ENCODE measurements at regions not wholly inside any gene's neighbourhood (a gene's known extent, or its start where the extent isn't known, plus 50 kb on each side); places are given as distances from the start of the nearest gene placed in this dataset.
A peak's percentile ranks its signal among the peaks of the same experiment; 100 is the strongest.

DNA sequence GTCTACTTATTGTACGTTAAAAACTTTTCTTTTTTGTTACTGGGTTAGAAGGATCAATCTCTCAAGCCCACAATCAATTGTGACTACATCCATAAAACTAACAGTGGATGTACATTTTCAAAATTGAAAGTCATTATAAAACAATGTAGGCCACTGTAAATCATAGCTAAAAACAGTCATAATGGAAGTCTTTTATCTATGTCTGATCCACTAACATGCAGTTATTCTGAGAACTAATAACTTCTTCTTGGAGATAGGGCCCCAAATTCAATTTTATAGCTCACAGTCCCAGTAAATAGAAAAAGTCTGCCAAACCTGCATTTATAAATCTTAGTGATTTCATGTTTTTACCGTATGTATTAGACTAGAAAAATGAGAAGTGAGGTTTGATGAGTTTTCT is 187.3 kb upstream of the MMS22L start:
- Histone ChIP-seq H3K9me3 (ENCODE audit: insufficient read depth, low read depth, low read length) (no peaks in the 10 kb centered on the region), H3K4me2 (ENCODE audit: low read depth, low read length, poor library complexity, severe bottlenecking) (no peak overlapping the region), H3K9ac (ENCODE audit: low read depth, low read length, poor library complexity, severe bottlenecking) (no peak overlapping the region), H3F3A (ENCODE audit: low read depth) (no peaks in the 10 kb centered on the region), H3K4me1 (ENCODE audit: insufficient read depth, low read length, poor library complexity, severe bottlenecking) (no peaks in the 10 kb centered on the region), H2AFZ (ENCODE audit: low read length) (no peak overlapping the region), H4K20me1 (ENCODE audit: insufficient read depth, low read length, poor library complexity, severe bottlenecking) (no peaks in the 10 kb centered on the region), H3K4me3 (ENCODE audit: low read length, poor library complexity, severe bottlenecking) (no peak overlapping the region), H3K79me2 (ENCODE audit: insufficient read depth, low read length) (no peaks in the 10 kb centered on the region), H3K36me3 (ENCODE audit: insufficient read depth, low read length) (no peaks in the 10 kb centered on the region), H3K9me2 (replicated peaks; ENCODE audit: low read depth, low read length) (no peaks in the 10 kb centered on the region), H3K27me3 (ENCODE audit: insufficient read depth, low read length, poor library complexity, severe bottlenecking) (no peaks in the 10 kb centered on the region)
- no peak for TF ChIP-seq EZH2phosphoT487 (IDR thresholded peaks at IDR 0.05; ENCODE audit: borderline replicate concordance)

DNA sequence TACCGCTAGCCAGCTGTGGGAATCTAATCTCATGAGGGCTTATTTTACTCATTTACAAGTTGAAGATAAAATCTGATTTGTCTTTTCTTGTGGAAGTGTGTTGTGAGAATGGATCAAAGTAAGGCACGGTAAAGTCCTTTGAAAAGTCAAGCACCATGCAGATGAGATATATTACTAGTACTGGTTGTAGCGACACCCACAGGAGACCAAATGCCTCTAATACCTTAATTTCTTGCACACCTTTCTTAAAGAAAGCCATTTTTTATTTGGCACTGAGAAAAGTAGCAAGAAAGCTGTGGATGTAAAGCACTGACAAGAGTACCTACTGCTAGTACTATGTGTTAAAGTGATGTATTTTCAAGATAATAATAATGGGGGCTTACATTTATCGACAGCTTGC is 191.0 kb upstream of the MMS22L start:
- Histone ChIP-seq H3K4me2 (ENCODE audit: low read depth, low read length, poor library complexity, severe bottlenecking) (no peak overlapping the region), H3K27me3 (ENCODE audit: insufficient read depth, low read length, poor library complexity, severe bottlenecking) (no peaks in the 10 kb centered on the region), H4K20me1 (ENCODE audit: insufficient read depth, low read length, poor library complexity, severe bottlenecking) (no peaks in the 10 kb centered on the region), H3F3A (ENCODE audit: low read depth) (no peaks in the 10 kb centered on the region), H3K4me3 (ENCODE audit: low read length, poor library complexity, severe bottlenecking) (no peak overlapping the region), H3K9me3 (ENCODE audit: insufficient read depth, low read depth, low read length) (no peaks in the 10 kb centered on the region), H3K4me1 (ENCODE audit: insufficient read depth, low read length, poor library complexity, severe bottlenecking) (no peaks in the 10 kb centered on the region), H3K9ac (ENCODE audit: low read depth, low read length, poor library complexity, severe bottlenecking) (no peak overlapping the region), H3K36me3 (ENCODE audit: insufficient read depth, low read length) (no peaks in the 10 kb centered on the region), H2AFZ (ENCODE audit: low read length) (no peak overlapping the region), H3K9me2 (replicated peaks; ENCODE audit: low read depth, low read length) (no peaks in the 10 kb centered on the region), H3K79me2 (ENCODE audit: insufficient read depth, low read length) (no peaks in the 10 kb centered on the region)
- TF ChIP-seq EZH2phosphoT487 (IDR thresholded peaks at IDR 0.05; ENCODE audit: borderline replicate concordance), result no peak
- TF ChIP-seq CTCF (conservative IDR thresholded peaks at IDR 0.05; ENCODE audit: low read length), result no peak

DNA sequence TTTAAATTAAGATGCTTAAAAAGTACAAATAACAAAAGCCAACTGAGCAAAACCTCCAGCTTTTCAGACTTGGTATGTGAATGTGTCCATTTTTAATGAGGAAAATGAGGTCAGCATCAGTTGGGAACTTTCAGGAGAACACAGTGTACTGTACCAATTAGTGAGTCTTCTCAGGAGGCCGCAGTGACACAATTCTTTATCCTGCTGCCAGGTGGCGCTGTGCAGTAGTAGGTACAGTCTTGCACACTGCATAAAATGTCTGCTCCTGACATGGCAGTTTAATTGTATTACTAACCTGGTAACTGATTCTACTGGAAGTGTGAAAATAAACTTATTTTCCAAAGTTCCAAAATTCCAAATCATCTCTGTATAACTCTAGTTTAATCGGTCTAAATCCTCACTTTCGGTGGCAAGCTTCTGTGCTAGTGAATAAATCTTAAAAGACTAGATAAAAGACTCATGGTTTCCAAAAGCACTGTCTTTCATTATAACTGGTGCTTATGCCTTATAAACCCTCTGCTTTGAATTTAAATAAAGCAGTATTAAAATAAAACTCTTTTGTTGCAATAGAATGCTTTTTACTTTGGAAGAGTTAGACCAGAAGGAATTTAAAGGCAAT is 214.8 kb upstream of the MMS22L start:
- Histone ChIP-seq H2AFZ (ENCODE audit: low read length) (peak overlapping the region; percentile 78), H3K4me2 (ENCODE audit: low read depth, low read length, poor library complexity, severe bottlenecking) (no peak overlapping the region)
- TF ChIP-seq EZH2phosphoT487 (IDR thresholded peaks at IDR 0.05; ENCODE audit: borderline replicate concordance) (no peak), CTCF (conservative IDR thresholded peaks at IDR 0.05; ENCODE audit: low read length) (peak; percentile 94)

DNA sequence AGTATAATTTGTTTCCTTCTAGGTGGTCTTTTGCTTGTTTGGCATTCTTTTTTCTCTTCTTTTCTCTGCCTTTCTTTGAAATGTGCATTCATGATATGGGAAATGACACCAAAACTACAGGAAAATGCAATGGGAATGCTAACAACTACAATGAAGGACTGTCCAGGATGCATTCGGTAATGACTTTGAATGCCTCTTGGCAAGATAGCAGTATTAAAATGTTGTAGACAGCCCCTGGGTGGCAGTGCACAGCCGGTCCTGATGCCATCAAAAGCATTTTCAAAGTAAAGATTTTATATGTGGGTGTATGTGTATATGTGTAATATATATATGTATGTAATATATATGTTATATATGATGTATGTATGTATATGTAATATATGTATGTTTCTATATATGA is 218.8 kb upstream of the MMS22L start:
- no peaks in the 10 kb centered on the region for H3K9me2 ChIP-seq (replicated peaks; ENCODE audit: low read depth, low read length)
- no peaks in the 10 kb centered on the region for H3K9me3 ChIP-seq (ENCODE audit: insufficient read depth, low read depth, low read length)
- no peak overlapping the region for H3K9ac ChIP-seq (ENCODE audit: low read depth, low read length, poor library complexity, severe bottlenecking)
- H3K79me2 ChIP-seq (ENCODE audit: insufficient read depth, low read length), result no peaks in the 10 kb centered on the region
- no peaks in the 10 kb centered on the region for H3F3A ChIP-seq (ENCODE audit: low read depth)
- H3K4me1 ChIP-seq (ENCODE audit: insufficient read depth, low read length, poor library complexity, severe bottlenecking), result no peaks in the 10 kb centered on the region
- no peaks in the 10 kb centered on the region for H4K20me1 ChIP-seq (ENCODE audit: insufficient read depth, low read length, poor library complexity, severe bottlenecking)
- 0 out of 2 replicates have a peak, but pooled peaks have one; percentile 8 for TF ChIP-seq CTCF (conservative IDR thresholded peaks at IDR 0.05; ENCODE audit: low read length)
- TF ChIP-seq EZH2phosphoT487 (IDR thresholded peaks at IDR 0.05; ENCODE audit: borderline replicate concordance), result no peak
- no peak overlapping the region for H3K4me2 ChIP-seq (ENCODE audit: low read depth, low read length, poor library complexity, severe bottlenecking)
- H3K36me3 ChIP-seq (ENCODE audit: insufficient read depth, low read length), result no peaks in the 10 kb centered on the region
- H3K4me3 ChIP-seq (ENCODE audit: low read length, poor library complexity, severe bottlenecking), result no peak overlapping the region
- no peaks in the 10 kb centered on the region for H3K27me3 ChIP-seq (ENCODE audit: insufficient read depth, low read length, poor library complexity, severe bottlenecking)
- H2AFZ ChIP-seq (ENCODE audit: low read length), result no peak overlapping the region

More for the DNA sequence above, 214.8 kb upstream of the MMS22L start:
- Histone ChIP-seq H3K9me3 (ENCODE audit: insufficient read depth, low read depth, low read length) (no peaks in the 10 kb centered on the region), H3K79me2 (ENCODE audit: insufficient read depth, low read length) (no peaks in the 10 kb centered on the region), H3K9ac (ENCODE audit: low read depth, low read length, poor library complexity, severe bottlenecking) (no peak overlapping the region), H4K20me1 (ENCODE audit: insufficient read depth, low read length, poor library complexity, severe bottlenecking) (no peaks in the 10 kb centered on the region), H3K4me1 (ENCODE audit: insufficient read depth, low read length, poor library complexity, severe bottlenecking) (no peaks in the 10 kb centered on the region), H3K36me3 (ENCODE audit: insufficient read depth, low read length) (no peaks in the 10 kb centered on the region), H3K27me3 (ENCODE audit: insufficient read depth, low read length, poor library complexity, severe bottlenecking) (no peaks in the 10 kb centered on the region), H3F3A (ENCODE audit: low read depth) (no peaks in the 10 kb centered on the region), H3K4me3 (ENCODE audit: low read length, poor library complexity, severe bottlenecking) (no peak overlapping the region), H3K9me2 (replicated peaks; ENCODE audit: low read depth, low read length) (no peaks in the 10 kb centered on the region)
